Smooth muscle cell (in vitro differentiated cells): ENCODE measurements at regions not wholly inside any gene's neighbourhood (a gene's known extent, or its start where the extent isn't known, plus 50 kb on each side); places are given as distances from the start of the nearest gene placed in this dataset.

Experiments
- DNase-seq: peaks from one replicate; lab custom pipeline; 2025; ENCODE audit not compliant: unreplicated experiment; lab: John Stamatoyannopoulos, UW
- H2AFZ ChIP-seq: fragments of 200-600 bp; sonication (generic); 2 replicates; pipeline ENCODE4 v1.6.0; 2016; ENCODE audit warnings: antibody characterized with exemption, low read depth, mild to moderate bottlenecking
- H3F3A ChIP-seq: fragments of 200-600 bp; sonication (generic); 2 replicates; pipeline ENCODE4 v1.6.0; 2017; ENCODE audit warnings: antibody characterized with exemption, low read depth
- H3K27ac ChIP-seq: fragments of 200-600 bp; sonication (generic); 2 replicates; pipeline ENCODE4 v1.5.1; 2016; ENCODE audit warnings: low read depth, mild to moderate bottlenecking
- H3K27me3 ChIP-seq: fragments of 200-600 bp; sonication (generic); 2 replicates; pipeline ENCODE4 v1.6.1; 2016; ENCODE audit warnings: low read depth, mild to moderate bottlenecking
- H3K36me3 ChIP-seq: fragments of 200-600 bp; sonication (generic); 2 replicates; pipeline ENCODE4 v1.5.1; 2016; ENCODE audit warnings: low read depth
- H3K4me1 ChIP-seq: fragments of 200-600 bp; sonication (generic); 2 replicates; pipeline ENCODE4 v1.5.1; 2016; ENCODE audit warnings: low read depth
- H3K4me2 ChIP-seq: fragments of 200-600 bp; sonication (generic); 2 replicates; pipeline ENCODE4 v1.6.0; 2016; ENCODE audit warnings: mild to moderate bottlenecking
- H3K4me3 ChIP-seq: fragments of 200-600 bp; sonication (generic); 2 replicates; pipeline ENCODE4 v1.5.1; 2016; ENCODE audit warnings: mild to moderate bottlenecking
- H3K79me2 ChIP-seq: fragments of 200-600 bp; sonication (generic); 2 replicates; pipeline ENCODE4 v1.6.0; 2016; ENCODE audit warnings: low read depth, mild to moderate bottlenecking
- H3K9ac ChIP-seq: fragments of 200-600 bp; sonication (generic); 2 replicates; pipeline ENCODE4 v1.6.0; 2016; ENCODE audit warnings: low read depth
- H3K9me3 ChIP-seq: fragments of 200-600 bp; sonication (generic); replicated peaks from 2 replicates; pipeline ENCODE4 v1.5.1; 2016; ENCODE audit warnings: low read depth
- H4K20me1 ChIP-seq: fragments of 200-600 bp; sonication (generic); 2 replicates; pipeline ENCODE4 v1.6.0; 2016; ENCODE audit warnings: low read depth
- WGBS: methylation state at CpG from one replicate; pipeline ENCODE4 v1.1.7; 2016; ENCODE audit warnings: low lambda C conversion rate; 5-methylcytosine and 5-hydroxymethylcytosine counted together
- TF ChIP-seq, protein P1 (sequence below): fragments of 200-600 bp; sonication (generic); IDR thresholded peaks from 2 replicates; pipeline ENCODE4 v1.5.1; 2017; ENCODE audit warnings: borderline replicate concordance, mild to moderate bottlenecking, antibody characterized with exemption; ENCODE audit not compliant: insufficient read depth, poor library complexity, severe bottlenecking

DNA sequence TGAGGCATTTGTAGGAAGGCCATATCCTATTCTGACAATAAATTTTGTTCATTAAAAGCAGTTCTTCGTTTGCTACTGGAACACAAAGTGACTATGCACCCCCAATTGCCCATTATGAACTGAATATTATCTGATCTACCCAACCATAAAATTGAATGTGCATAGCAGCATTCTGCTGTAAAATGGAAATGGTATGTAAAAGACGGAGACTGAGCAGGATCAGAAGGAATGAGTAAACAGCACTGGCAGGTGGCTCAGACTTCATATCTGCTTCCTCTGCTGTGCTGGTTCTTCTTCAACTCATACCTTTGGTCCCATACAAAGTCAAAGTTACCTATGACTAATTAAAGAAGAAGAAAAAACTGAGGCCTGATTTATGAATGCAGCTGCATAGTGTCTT is 339.5 kb downstream of the PLA2G4A start:
- Histone ChIP-seq H3K27ac (no peak overlapping the region), H3K79me2 (no peaks in the 10 kb centered on the region), H3F3A (no peaks in the 10 kb centered on the region), H3K4me1 (no peaks in the 10 kb centered on the region), H3K36me3 (no peaks in the 10 kb centered on the region), H4K20me1 (no peaks in the 10 kb centered on the region), H3K9ac (no peak overlapping the region), H3K4me2 (no peak overlapping the region), H3K4me3 (no peak overlapping the region), H3K9me3 (no peaks in the 10 kb centered on the region), H2AFZ (no peak overlapping the region), H3K27me3 (no peaks in the 10 kb centered on the region)
- TF ChIP-seq, protein P1, sequence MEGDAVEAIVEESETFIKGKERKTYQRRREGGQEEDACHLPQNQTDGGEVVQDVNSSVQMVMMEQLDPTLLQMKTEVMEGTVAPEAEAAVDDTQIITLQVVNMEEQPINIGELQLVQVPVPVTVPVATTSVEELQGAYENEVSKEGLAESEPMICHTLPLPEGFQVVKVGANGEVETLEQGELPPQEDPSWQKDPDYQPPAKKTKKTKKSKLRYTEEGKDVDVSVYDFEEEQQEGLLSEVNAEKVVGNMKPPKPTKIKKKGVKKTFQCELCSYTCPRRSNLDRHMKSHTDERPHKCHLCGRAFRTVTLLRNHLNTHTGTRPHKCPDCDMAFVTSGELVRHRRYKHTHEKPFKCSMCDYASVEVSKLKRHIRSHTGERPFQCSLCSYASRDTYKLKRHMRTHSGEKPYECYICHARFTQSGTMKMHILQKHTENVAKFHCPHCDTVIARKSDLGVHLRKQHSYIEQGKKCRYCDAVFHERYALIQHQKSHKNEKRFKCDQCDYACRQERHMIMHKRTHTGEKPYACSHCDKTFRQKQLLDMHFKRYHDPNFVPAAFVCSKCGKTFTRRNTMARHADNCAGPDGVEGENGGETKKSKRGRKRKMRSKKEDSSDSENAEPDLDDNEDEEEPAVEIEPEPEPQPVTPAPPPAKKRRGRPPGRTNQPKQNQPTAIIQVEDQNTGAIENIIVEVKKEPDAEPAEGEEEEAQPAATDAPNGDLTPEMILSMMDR: no peak
- 56% methylated on average over 2 of the region's 2 CpGs for WGBS
- DNase-seq: no peak

DNA sequence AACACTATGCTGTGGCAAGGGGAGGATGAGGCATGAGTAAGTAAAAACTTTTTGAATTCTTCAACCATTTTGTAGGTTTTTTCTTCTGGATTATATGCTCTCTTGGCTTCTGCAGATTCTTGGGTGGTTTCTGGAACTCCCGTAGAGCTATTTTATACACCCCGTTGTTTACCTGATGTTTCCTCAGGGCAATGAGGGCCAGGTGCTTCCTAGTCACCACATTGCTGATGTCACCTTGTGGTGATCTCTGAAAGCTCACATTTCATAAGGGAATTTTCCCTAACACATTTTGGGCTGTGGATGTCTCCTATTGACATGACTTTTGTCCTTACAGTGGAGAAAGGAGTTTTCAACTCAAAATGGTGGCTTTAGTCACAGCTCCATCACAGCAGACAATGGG is 356.6 kb downstream of the PLA2G4A start:
- no peaks in the 10 kb centered on the region for H3K27me3 ChIP-seq
- no peaks in the 10 kb centered on the region for H3K4me1 ChIP-seq
- peak overlapping the region; percentile 49 for H3K27ac ChIP-seq
- no peak overlapping the region for H3K4me3 ChIP-seq
- H3K9ac ChIP-seq: no peak overlapping the region
- DNase-seq: no peak
- H3K79me2 ChIP-seq: no peaks in the 10 kb centered on the region
- H3K36me3 ChIP-seq: no peaks in the 10 kb centered on the region
- H3F3A ChIP-seq: no peaks in the 10 kb centered on the region
- no peak overlapping the region for H3K4me2 ChIP-seq
- TF ChIP-seq, protein P1: no peak
- H3K9me3 ChIP-seq: peaks cover 6% of the 10 kb centered on the region
- no peaks in the 10 kb centered on the region for H4K20me1 ChIP-seq
- peak overlapping the region; percentile 24 for H2AFZ ChIP-seq
- WGBS: 82% methylated on average over 2 of the region's 2 CpGs

DNA sequence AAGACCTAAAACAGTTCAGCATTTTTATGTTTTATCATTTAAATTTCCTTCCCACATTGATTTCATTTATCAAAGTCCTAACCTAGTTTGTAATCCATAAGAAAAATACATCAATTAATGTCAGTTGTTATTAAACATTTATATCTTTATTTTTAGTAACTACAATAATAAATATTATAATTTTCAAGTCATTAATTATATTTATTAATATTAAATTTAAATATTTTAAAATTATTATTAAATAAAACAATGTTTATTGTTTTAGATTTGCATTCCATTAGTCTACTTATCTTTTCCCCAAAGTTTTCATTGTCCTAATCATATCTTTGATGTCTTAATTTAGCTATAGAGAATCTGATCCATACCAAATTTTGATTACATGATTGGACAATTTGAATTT is 368.9 kb downstream of the PLA2G4A start:
- H4K20me1 ChIP-seq: no peaks in the 10 kb centered on the region
- H3K27me3 ChIP-seq: no peaks in the 10 kb centered on the region
- H3K4me2 ChIP-seq: no peak overlapping the region
- H3K79me2 ChIP-seq: no peaks in the 10 kb centered on the region
- H3K4me3 ChIP-seq: no peak overlapping the region
- H3F3A ChIP-seq: no peaks in the 10 kb centered on the region
- no peak overlapping the region for H2AFZ ChIP-seq
- no peaks in the 10 kb centered on the region for H3K36me3 ChIP-seq
- no peak overlapping the region for H3K27ac ChIP-seq
- no peak overlapping the region for H3K9ac ChIP-seq
- TF ChIP-seq, protein P1: no peak
- H3K9me3 ChIP-seq: no peaks in the 10 kb centered on the region
- H3K4me1 ChIP-seq: no peaks in the 10 kb centered on the region
- no peak for DNase-seq

DNA sequence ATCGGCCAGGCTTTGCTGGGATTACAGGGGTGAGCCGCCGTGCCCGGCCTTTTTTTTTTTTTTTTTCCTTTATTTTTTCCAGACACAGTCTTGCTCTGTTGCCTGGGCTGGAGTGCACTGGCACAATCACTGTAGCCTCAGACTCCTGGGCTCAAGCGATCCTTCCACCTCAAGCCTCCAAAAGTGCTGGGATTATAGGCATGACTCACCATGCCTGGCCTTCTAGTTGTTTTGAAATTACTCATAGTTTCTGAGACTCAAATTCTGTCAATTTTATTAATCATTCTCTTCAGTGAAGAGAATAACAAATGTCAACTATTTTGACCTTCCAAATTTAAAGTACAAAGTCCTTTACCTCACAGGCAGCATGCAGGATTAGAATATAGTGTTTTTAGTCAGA is 374.5 kb downstream of the PLA2G4A start:
- no peak overlapping the region for H3K4me2 ChIP-seq
- no peaks in the 10 kb centered on the region for H4K20me1 ChIP-seq
- no peaks in the 10 kb centered on the region for H3K9me3 ChIP-seq
- H3K36me3 ChIP-seq: no peaks in the 10 kb centered on the region
- H3K27me3 ChIP-seq: no peaks in the 10 kb centered on the region
- H3K79me2 ChIP-seq: no peaks in the 10 kb centered on the region
- H2AFZ ChIP-seq: no peak overlapping the region
- no peak overlapping the region for H3K27ac ChIP-seq
- 56% methylated on average over 5 of the region's 5 CpGs for WGBS
- TF ChIP-seq, protein P1: no peak
- H3K9ac ChIP-seq: no peak overlapping the region
- no peaks in the 10 kb centered on the region for H3F3A ChIP-seq
- no peaks in the 10 kb centered on the region for H3K4me1 ChIP-seq
- no peak for DNase-seq
- no peak overlapping the region for H3K4me3 ChIP-seq
